Psoas muscle (tissue), 7 donors: ENCODE measurements at regions not wholly inside any gene's neighbourhood (a gene's known extent, or its start where the extent isn't known, plus 50 kb on each side); places are given as distances from the start of the nearest gene placed in this dataset.
"Not testable (repeated sequence)": the region's sequence is repeated elsewhere in the genome, so short reads cannot be mapped to it uniquely, and the experiment has no call there.

Experiments used
- ATAC-seq, 4 donors: fragments of 200-7000 bp; cut with Tn5 transposase; one replicate each; pipeline ENCODE4 v1.9.1; 2020; ENCODE audit warnings: moderate library complexity in 3 of 4, mild to moderate bottlenecking in 2 of 4
- DNase-seq, 2 donors: peaks; one replicate each; pipeline ENCODE4 v3.0.0-alpha.2; 2020
- H3K27ac ChIP-seq: fragments of 200-600 bp; one replicate; pipeline ENCODE4 v1.8.0; 2022
- H3K27me3 ChIP-seq, 3 donors: fragments of 200-600 bp in 1 of 3; one replicate each; pipeline versions ENCODE4 v1.6.1 to v1.8.0; 2013 to 2022; ENCODE audit warnings: low read length in 2 of 3, mild to moderate bottlenecking in 2 of 3, moderate library complexity in 1 of 3; ENCODE audit not compliant: insufficient read depth in 3 of 3
- H3K36me3 ChIP-seq, 2 donors: fragments of 200-600 bp in 1 of 2; one replicate each; pipeline versions ENCODE4 v1.6.1 to v1.8.0; 2013 to 2022; ENCODE audit warnings: low read depth in 1 of 2, mild to moderate bottlenecking in 1 of 2, moderate library complexity in 1 of 2; ENCODE audit not compliant: insufficient read depth in 1 of 2
- H3K4me1 ChIP-seq: fragments of 200-600 bp; one replicate; pipeline ENCODE4 v1.8.0; 2022
- H3K4me3 ChIP-seq: fragments of 200-600 bp; one replicate; pipeline ENCODE4 v1.8.0; 2022; ENCODE audit warnings: mild to moderate bottlenecking
- H3K9me3 ChIP-seq: fragments of 200-600 bp; one replicate; pipeline ENCODE4 v1.8.0; 2022
- WGBS, 3 donors: extraction: QIAGEN DNeasy Blood & Tissue Kit; methylation state at CpG; one replicate each; pipeline versions ENCODE4 v1.1.6 to v1.1.7; 2013; 5-methylcytosine and 5-hydroxymethylcytosine counted together
- intact Hi-C, 2 donors: fragments of 100-400 bp; cut with DNase I; formaldehyde crosslinking; loops; one replicate each; pipeline versions ENCODE4 v1.11.0 to v1.14.2; 2022
- TF ChIP-seq, protein P1 (sequence below): fragments of 200-600 bp; IDR thresholded peaks from one replicate; pipeline ENCODE4 v1.8.0; 2022; ENCODE audit warnings: antibody characterized with exemption
- donor health status: healthy with polysubstance abuse.
- donor health status: DM: no; HTN: no; CAD: no; lungs with moderate emphysema.
- donor health status: Bipolar disorder and iron deficiency.
- donor health status: healthy.
- donor health status: DM: yes; HTN: yes; CAD: no.
- donor health status: DM: no; HTN: no; CAD: no.
- donor health status: DM: yes; HTN: yes; CAD: no.

DNA sequence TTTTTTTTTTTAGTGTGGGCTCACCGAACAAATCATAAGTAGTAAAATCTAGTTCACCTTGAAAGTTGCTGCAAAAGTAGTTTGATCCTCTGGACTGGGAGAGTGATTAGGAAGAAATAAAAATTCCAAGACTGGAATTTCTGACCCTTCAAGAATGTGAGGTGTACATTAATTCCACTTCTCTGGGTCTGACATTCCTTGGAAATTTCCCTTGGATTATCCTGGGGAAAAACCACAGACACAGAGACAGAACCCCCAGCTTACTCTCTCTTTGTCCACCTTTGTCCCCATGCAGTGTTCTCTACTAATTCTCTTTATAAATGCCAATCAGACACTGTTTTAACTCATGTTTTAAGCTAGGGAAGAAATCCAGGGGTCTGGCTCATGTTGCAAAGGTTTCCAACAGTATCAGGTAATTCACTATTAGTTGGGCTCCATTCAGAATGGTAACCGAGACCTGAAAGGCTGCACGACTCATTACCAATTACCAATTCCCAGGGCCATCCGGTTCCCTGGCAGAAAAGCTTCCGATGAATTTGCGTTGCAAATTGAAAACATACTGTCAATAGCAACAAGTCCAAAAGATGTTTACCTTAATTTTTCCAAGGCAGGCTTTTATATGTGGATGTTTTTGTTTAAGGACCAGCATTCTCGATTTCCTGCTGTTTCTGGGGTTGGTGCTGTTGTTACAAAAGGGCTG lies 86.3 kb downstream of the BAMBI start:
- Histone ChIP-seq H3K27me3 (peaks cover 0 to 6% (median 2%) of the 10 kb centered on the region in 3 donors), H3K27ac (no peak overlapping the region), H3K9me3 (no peaks in the 10 kb centered on the region), H3K36me3 (no peaks in the 10 kb centered on the region), H3K4me1 (no peaks in the 10 kb centered on the region), H3K4me3 (no peak overlapping the region)
- TF ChIP-seq, protein P1, sequence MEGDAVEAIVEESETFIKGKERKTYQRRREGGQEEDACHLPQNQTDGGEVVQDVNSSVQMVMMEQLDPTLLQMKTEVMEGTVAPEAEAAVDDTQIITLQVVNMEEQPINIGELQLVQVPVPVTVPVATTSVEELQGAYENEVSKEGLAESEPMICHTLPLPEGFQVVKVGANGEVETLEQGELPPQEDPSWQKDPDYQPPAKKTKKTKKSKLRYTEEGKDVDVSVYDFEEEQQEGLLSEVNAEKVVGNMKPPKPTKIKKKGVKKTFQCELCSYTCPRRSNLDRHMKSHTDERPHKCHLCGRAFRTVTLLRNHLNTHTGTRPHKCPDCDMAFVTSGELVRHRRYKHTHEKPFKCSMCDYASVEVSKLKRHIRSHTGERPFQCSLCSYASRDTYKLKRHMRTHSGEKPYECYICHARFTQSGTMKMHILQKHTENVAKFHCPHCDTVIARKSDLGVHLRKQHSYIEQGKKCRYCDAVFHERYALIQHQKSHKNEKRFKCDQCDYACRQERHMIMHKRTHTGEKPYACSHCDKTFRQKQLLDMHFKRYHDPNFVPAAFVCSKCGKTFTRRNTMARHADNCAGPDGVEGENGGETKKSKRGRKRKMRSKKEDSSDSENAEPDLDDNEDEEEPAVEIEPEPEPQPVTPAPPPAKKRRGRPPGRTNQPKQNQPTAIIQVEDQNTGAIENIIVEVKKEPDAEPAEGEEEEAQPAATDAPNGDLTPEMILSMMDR = no peak
- DNase-seq (no peak), ATAC-seq (no peak)
- intact Hi-C loops = no loop called here
- WGBS, 3 donors = 38 to 45% (median 38%) methylated on average over 7 of the region's 7 CpGs

DNA sequence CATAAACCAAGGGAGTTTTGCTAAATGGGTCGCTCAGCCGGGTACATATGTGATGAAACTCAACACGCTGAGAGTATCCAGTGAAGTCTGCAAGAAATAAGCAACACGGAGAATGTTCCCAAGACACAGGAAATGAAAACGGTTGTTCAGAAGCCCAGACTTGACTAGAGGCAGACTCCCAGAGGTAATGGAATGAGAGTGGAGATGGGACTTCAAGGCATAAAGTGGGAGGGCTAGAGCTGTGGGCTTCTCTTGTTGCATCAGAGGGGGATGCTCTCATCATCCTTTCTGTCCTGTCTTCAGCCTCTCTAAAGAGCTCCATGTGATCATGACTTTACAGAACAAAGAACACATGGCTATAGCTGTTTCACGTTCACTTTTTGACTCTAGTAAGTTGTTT lies 88.3 kb downstream of the BAMBI start:
- intact Hi-C loops = no loop called here
- Histone ChIP-seq H3K27me3 (peaks cover 0 to 6% (median 2%) of the 10 kb centered on the region in 3 donors), H3K36me3 (no peaks in the 10 kb centered on the region), H3K27ac (no peak overlapping the region), H3K4me1 (no peaks in the 10 kb centered on the region), H3K9me3 (no peaks in the 10 kb centered on the region), H3K4me3 (no peak overlapping the region)
- TF ChIP-seq, protein P1 = no peak
- DNase-seq (no peak), ATAC-seq (no peak)
- 68 to 72% (median 70%) methylated on average over 6 of the region's 6 CpGs for WGBS, 3 donors

DNA sequence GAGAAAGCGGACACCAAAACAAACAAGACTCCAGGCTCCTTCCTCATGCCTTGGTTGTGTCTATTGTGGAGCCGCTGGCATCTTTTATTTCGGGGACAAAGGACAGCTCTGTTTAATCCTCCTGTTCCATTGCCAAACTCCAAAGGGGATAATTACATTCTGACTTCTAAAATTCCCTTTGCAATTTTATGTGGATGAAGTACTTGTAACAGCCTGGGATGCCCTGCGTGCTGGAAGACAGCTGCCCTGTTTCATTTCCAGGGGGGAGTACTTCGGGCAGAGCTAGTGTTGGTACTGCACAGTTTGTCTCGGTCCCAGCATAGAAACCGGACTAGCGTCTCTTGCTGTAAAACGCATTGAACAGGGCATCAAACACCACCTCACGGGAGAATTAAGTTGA lies 90.9 kb downstream of the BAMBI start:
- WGBS, 3 donors = 44 to 62% (median 45%) methylated on average over 10 of the region's 10 CpGs

DNA sequence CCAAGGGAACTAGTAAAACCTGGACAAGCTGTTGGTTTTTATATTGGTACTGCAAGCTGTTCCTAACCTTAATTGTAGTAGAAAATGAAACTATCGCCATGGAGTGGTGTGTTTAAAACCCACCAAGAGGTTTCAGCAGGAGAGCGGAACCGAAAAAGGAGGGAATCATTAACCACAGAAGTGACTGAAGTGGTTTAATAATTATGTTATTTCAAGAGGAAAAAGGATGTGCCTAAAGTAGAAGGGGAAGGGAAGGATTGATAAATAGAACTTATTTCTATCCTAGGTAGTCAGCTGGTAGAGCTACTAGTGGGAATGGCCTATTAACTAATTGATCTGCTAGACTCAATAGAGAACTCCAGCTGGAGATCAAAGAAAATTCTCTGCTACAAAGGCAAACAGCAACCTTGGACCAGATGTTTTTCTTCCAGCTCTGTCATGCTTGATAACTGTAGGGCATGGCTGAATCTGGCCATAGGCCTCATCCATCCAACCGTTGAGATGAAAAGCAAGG lies 91.8 kb downstream of the BAMBI start:
- H3K9me3 ChIP-seq = no peaks in the 10 kb centered on the region
- ATAC-seq (no peak), DNase-seq (no peak)
- intact Hi-C loops = no loop called here
- no peak overlapping the region for H3K27ac ChIP-seq
- no peaks in the 10 kb centered on the region for H3K4me1 ChIP-seq
- 71 to 83% (median 78%) methylated on average over 4 of the region's 4 CpGs for WGBS, 3 donors
- no peaks in the 10 kb centered on the region for H3K36me3 ChIP-seq
- TF ChIP-seq, protein P1 = no peak
- H3K27me3 ChIP-seq = peaks cover 0 to 2% (median 0%) of the 10 kb centered on the region in 3 donors
- no peak overlapping the region for H3K4me3 ChIP-seq

More for the DNA sequence above, 90.9 kb downstream of the BAMBI start:
- TF ChIP-seq, protein P1 = no peak
- Histone ChIP-seq H3K4me1 (no peaks in the 10 kb centered on the region), H3K9me3 (no peaks in the 10 kb centered on the region), H3K4me3 (no peak overlapping the region), H3K36me3 (no peaks in the 10 kb centered on the region), H3K27me3 (peaks cover 0 to 4% (median 2%) of the 10 kb centered on the region in 3 donors), H3K27ac (no peak overlapping the region)
- intact Hi-C loops = no loop called here
- DNase-seq (no peak), ATAC-seq (no peak)

DNA sequence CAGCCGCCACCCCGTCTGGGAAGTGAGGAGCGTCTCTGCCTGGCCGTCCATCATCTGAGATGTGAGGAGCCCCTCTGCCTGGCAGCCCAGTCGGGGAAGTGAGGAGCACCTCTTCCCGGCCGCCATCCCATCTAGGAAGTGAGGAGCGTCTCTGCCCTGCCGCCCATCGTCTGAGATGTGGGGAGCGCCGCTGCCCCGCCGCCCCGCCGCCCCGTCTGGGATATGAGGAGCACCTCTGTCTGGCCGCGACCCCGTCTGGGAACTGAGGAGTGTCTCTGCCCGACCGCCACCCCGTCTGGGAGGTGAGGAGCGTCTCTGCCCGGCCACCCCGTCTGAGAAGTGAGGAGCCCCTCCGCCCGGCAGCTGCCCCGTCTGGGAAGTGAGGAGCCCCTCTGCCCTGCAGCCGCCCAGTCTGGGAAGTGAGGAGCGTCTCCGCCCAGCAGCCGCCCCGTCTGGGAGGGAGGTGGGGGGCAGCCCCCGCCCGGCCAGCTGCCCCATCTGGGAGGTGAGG lies 94.3 kb downstream of the BAMBI start:
- H3K27ac ChIP-seq, H3K9me3 ChIP-seq, H3K27me3 ChIP-seq, H3K4me1 ChIP-seq, intact Hi-C loops, H3K4me3 ChIP-seq, ATAC-seq, H3K36me3 ChIP-seq, DNase-seq: not testable (repeated sequence)
- WGBS, 3 donors = 96 to 99% (median 98%) methylated on average over 20 to 36 of the region's 36 CpGs
